ENCODE measurements at regions not wholly inside any gene's neighbourhood (a gene's known extent, or its start where the extent isn't known, plus 50 kb on each side); places are given as distances from the start of the nearest gene placed in this dataset.
A peak's percentile ranks its signal among the peaks of the same experiment; 100 is the strongest.

DNA sequence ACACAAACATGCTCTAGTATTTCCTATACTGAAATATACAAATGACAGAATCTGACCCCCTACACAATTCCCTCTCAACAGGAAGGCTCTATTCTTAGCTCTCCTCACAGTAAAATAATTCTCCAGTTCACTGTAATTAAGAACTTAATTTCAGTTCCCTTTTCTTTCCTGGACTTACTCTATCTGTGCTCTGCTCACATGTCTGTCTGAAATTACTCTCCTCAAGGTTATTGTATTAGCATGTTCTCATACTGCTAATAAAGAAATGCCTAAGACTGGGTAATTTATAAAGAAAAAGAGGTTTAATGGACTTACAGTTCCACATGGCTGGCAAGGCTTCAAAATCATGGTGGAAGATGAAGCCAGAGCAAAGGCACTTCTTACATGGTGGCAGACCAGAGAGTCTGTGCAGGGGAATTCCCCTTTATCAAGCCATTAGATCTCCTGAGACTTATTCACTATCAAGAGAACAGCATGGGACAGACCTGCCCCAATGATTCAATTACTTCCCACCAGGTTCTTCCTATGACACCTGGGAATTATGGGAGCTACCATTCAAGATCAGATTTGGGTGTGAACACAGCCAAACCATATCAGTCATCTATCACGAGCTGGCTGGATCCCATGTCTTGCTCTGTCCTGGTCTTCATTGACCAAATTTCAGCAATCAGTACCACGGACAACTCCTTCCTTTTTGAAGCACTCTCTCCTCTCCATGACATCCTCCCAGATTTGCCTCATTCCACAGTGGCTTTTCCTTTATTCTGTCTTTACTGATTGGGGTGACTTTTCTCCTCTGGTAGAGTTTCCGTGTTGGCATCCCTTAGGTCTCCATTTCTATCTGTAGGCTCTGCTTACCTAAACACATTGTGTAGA lies 110.9 kb downstream of the GALR1 start:
- 21% methylated on average over 2 of the region's 3 CpGs for WGBS (ENCODE audit: low lambda C conversion rate)
- no peaks in the 10 kb centered on the region for H4K20me1 ChIP-seq (ENCODE audit: insufficient read depth, low read length)
- H3K79me2 ChIP-seq (ENCODE audit: insufficient read depth, low read length), result no peaks in the 10 kb centered on the region
- ChIA-PET CTCF (ENCODE audit: low intra/inter-chr PET ratio, low total read pairs) (no interaction called here), POLR2A (no interaction called here)
- FAIRE-seq (no peak), DNase-seq (ENCODE audit: low spot score) (no peak), ATAC-seq (no peak)
- H3K9ac ChIP-seq (ENCODE audit: insufficient read depth, low read depth, low read length), result no peak overlapping the region
- no peak overlapping the region for H2AFZ ChIP-seq (ENCODE audit: low read length)
- no peaks in the 10 kb centered on the region; the same call in 1 of the 2 replicates for H3K4me1 ChIP-seq (ENCODE audit: insufficient read depth, low read length)
- BruUV-seq (replicated peaks), result no TSS peak
- 0 out of 5 replicates have a peak, but pooled peaks cover 0 to 8% of the 10 kb centered on the region in 2 experiments for H3K27me3 ChIP-seq (ENCODE audit: control insufficient read depth in 1 of 2, insufficient read depth in 2 of 2, low read length in 2 of 2)
- no peak overlapping the region for H3K4me2 ChIP-seq (ENCODE audit: low read depth, low read length)
- H3K4me3 ChIP-seq (replicated peaks in 1 of 3; ENCODE audit: insufficient read depth in 1 of 3, low read depth in 2 of 3, low read length in 3 of 3), result no peak overlapping the region
- H3K36me3 ChIP-seq (replicated peaks in 1 of 2; ENCODE audit: control insufficient read depth in 1 of 2, insufficient read depth in 2 of 2, low read length in 2 of 2), result no peaks in the 10 kb centered on the region
- TF ChIP-seq, protein P1, sequence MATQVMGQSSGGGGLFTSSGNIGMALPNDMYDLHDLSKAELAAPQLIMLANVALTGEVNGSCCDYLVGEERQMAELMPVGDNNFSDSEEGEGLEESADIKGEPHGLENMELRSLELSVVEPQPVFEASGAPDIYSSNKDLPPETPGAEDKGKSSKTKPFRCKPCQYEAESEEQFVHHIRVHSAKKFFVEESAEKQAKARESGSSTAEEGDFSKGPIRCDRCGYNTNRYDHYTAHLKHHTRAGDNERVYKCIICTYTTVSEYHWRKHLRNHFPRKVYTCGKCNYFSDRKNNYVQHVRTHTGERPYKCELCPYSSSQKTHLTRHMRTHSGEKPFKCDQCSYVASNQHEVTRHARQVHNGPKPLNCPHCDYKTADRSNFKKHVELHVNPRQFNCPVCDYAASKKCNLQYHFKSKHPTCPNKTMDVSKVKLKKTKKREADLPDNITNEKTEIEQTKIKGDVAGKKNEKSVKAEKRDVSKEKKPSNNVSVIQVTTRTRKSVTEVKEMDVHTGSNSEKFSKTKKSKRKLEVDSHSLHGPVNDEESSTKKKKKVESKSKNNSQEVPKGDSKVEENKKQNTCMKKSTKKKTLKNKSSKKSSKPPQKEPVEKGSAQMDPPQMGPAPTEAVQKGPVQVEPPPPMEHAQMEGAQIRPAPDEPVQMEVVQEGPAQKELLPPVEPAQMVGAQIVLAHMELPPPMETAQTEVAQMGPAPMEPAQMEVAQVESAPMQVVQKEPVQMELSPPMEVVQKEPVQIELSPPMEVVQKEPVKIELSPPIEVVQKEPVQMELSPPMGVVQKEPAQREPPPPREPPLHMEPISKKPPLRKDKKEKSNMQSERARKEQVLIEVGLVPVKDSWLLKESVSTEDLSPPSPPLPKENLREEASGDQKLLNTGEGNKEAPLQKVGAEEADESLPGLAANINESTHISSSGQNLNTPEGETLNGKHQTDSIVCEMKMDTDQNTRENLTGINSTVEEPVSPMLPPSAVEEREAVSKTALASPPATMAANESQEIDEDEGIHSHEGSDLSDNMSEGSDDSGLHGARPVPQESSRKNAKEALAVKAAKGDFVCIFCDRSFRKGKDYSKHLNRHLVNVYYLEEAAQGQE (IDR thresholded peaks at IDR 0.05; ENCODE audit: borderline replicate concordance in 1 of 2, low read depth in 1 of 2, low read length in 2 of 2), result peak; percentile 26 to 88
- peak; percentile 91 for TF ChIP-seq MIER2 (CRISPR knock-in tag; IDR thresholded peaks at IDR 0.05)
- TF ChIP-seq PHF8 (CRISPR knock-in tag; IDR thresholded peaks at IDR 0.05), result no peak
- no peak overlapping the region for H3K27ac ChIP-seq (ENCODE audit: extremely low read length, insufficient read depth, low read length)
- in situ Hi-C loops (cut with HindIII; ENCODE audit: extremely low pct_ligation_motif_present, low pct_unique_long_range_greater_than_20kb) (no loop called here), intact Hi-C loops (cut with micrococcal nuclease; ENCODE audit: unreplicated experiment) (no loop called here)
- H3K9me3 ChIP-seq (ENCODE audit: low read length), result no peaks in the 10 kb centered on the region

DNA sequence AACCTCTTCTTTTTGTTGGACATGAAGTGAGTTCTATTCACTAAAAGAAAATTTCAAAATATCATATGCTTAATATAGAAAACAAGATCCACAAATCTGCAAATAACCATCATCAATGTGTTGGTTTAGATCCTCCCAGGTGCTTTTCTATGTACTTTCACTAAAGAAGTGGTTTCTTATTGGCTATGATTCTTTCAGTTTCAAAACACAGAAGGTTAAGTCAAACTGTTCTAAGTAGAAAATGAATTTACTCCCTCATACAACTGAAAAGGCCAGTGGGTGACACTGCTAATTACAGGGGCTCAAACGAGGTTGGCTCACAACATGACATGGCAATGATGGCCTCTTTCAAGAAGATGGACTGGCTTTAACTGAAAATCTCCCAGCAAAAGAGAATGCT lies 111.7 kb downstream of the GALR1 start:
- H3K79me2 ChIP-seq (ENCODE audit: insufficient read depth, low read length), result no peaks in the 10 kb centered on the region
- no peak overlapping the region for H2AFZ ChIP-seq (ENCODE audit: low read length)
- POLR2A ChIA-PET, result no interaction called here
- peaks cover 7% of the 10 kb centered on the region for H3K4me1 ChIP-seq (ENCODE audit: insufficient read depth, low read length)
- no peak overlapping the region for H3K4me3 ChIP-seq (replicated peaks in 1 of 3; ENCODE audit: insufficient read depth in 1 of 3, low read depth in 2 of 3, low read length in 3 of 3)
- CTCF ChIA-PET (ENCODE audit: low intra/inter-chr PET ratio, low total read pairs), result no interaction called here
- no TSS peak for BruUV-seq (replicated peaks)
- H3K4me2 ChIP-seq (ENCODE audit: low read depth, low read length), result no peak overlapping the region
- H4K20me1 ChIP-seq (ENCODE audit: insufficient read depth, low read length), result no peaks in the 10 kb centered on the region
- peaks cover 1 to 8% of the 10 kb centered on the region in 2 experiments; a peak in 1 of 5 replicates for H3K27me3 ChIP-seq (ENCODE audit: control insufficient read depth in 1 of 2, insufficient read depth in 2 of 2, low read length in 2 of 2)
- no peaks in the 10 kb centered on the region for H3K9me3 ChIP-seq (ENCODE audit: low read length)
- no peaks in the 10 kb centered on the region for H3K36me3 ChIP-seq (replicated peaks in 1 of 2; ENCODE audit: control insufficient read depth in 1 of 2, insufficient read depth in 2 of 2, low read length in 2 of 2)
- no peak overlapping the region for H3K27ac ChIP-seq (ENCODE audit: extremely low read length, insufficient read depth, low read length)
- no peak for DNase-seq (ENCODE audit: low spot score)
- 14% methylated on average over 1 of the region's 1 CpG for WGBS (ENCODE audit: low lambda C conversion rate)
- no peak overlapping the region for H3K9ac ChIP-seq (ENCODE audit: insufficient read depth, low read depth, low read length)
- in situ Hi-C loops (cut with HindIII; ENCODE audit: extremely low pct_ligation_motif_present, low pct_unique_long_range_greater_than_20kb), result no loop called here
- no peak for FAIRE-seq
- intact Hi-C loops (cut with micrococcal nuclease; ENCODE audit: unreplicated experiment), result no loop called here
- no peak for ATAC-seq
- TF ChIP-seq, protein P2, sequence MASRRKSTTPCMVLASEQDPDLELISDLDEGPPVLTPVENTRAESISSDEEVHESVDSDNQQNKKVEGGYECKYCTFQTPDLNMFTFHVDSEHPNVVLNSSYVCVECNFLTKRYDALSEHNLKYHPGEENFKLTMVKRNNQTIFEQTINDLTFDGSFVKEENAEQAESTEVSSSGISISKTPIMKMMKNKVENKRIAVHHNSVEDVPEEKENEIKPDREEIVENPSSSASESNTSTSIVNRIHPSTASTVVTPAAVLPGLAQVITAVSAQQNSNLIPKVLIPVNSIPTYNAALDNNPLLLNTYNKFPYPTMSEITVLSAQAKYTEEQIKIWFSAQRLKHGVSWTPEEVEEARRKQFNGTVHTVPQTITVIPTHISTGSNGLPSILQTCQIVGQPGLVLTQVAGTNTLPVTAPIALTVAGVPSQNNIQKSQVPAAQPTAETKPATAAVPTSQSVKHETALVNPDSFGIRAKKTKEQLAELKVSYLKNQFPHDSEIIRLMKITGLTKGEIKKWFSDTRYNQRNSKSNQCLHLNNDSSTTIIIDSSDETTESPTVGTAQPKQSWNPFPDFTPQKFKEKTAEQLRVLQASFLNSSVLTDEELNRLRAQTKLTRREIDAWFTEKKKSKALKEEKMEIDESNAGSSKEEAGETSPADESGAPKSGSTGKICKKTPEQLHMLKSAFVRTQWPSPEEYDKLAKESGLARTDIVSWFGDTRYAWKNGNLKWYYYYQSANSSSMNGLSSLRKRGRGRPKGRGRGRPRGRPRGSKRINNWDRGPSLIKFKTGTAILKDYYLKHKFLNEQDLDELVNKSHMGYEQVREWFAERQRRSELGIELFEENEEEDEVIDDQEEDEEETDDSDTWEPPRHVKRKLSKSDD (CRISPR knock-in tag; IDR thresholded peaks at IDR 0.05; ENCODE audit: low read depth), result no peak
- TF ChIP-seq PRPF4 (IDR thresholded peaks at IDR 0.05; ENCODE audit: low read depth, low read length, poor library complexity, severe bottlenecking) (no peak), DNMT3B (CRISPR knock-in tag; conservative IDR thresholded peaks at IDR 0.05) (no peak), ZNF367 (CRISPR knock-in tag; IDR thresholded peaks at IDR 0.05; ENCODE audit: borderline replicate concordance) (no peak), TEAD3 (CRISPR knock-in tag; optimal IDR thresholded peaks at IDR 0.05; ENCODE audit: borderline replicate concordance) (no peak)
- TF ChIP-seq, protein P3, sequence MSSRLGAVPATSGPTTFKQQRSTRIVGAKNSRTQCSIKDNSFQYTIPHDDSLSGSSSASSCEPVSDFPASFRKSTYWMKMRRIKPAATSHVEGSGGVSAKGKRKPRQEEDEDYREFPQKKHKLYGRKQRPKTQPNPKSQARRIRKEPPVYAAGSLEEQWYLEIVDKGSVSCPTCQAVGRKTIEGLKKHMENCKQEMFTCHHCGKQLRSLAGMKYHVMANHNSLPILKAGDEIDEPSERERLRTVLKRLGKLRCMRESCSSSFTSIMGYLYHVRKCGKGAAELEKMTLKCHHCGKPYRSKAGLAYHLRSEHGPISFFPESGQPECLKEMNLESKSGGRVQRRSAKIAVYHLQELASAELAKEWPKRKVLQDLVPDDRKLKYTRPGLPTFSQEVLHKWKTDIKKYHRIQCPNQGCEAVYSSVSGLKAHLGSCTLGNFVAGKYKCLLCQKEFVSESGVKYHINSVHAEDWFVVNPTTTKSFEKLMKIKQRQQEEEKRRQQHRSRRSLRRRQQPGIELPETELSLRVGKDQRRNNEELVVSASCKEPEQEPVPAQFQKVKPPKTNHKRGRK (CRISPR knock-in tag; IDR thresholded peaks at IDR 0.05), result no peak

Data from HepG2 (cell line).